SK-N-SH treated with all-trans-retinoic acid at 6 μM for 48 hours (cell line): ENCODE measurements at regions not wholly inside any gene's neighbourhood (a gene's known extent, or its start where the extent isn't known, plus 50 kb on each side); places are given as distances from the start of the nearest gene placed in this dataset.

ENCODE experiments used
- ATAC-seq: fragments of 200-7000 bp; cut with Tn5 transposase; 3 replicates; pipeline ENCODE4 v1.9.1; 2020; ENCODE audit warnings: mild to moderate bottlenecking, moderate library complexity
- ARNTL ChIP-seq: fragments of 450-650 bp; formaldehyde crosslinking; IDR thresholded peaks from 2 replicates; pipeline ENCODE4 v1.5.0; 2020; ENCODE audit warnings: low read depth, mild to moderate bottlenecking, moderate library complexity, borderline replicate concordance
- CSDC2 ChIP-seq: fragments of 250-450 bp; sonication (Bioruptor Pico); IDR thresholded peaks from 2 replicates; pipeline ENCODE4 v1.5.0; 2020; ENCODE audit warnings: mild to moderate bottlenecking, moderate library complexity
- ESRRG ChIP-seq: fragments of 250-450 bp; sonication (Bioruptor Pico); IDR thresholded peaks from 2 replicates; pipeline ENCODE4 v1.6.1; 2021; ENCODE audit warnings: mild to moderate bottlenecking
- GLIS3 ChIP-seq: fragments of 250-450 bp; sonication (Bioruptor Pico); IDR thresholded peaks from 2 replicates; pipeline ENCODE4 v1.5.0; 2020; ENCODE audit warnings: mild to moderate bottlenecking, moderate library complexity
- ISL1 ChIP-seq: fragments of 250-450 bp; sonication (Bioruptor Pico); IDR thresholded peaks from 2 replicates; pipeline ENCODE4 v2.1.2; 2022; ENCODE audit warnings: mild to moderate bottlenecking, moderate library complexity
- OSR1 ChIP-seq: fragments of 250-450 bp; sonication (Bioruptor Pico); IDR thresholded peaks from 2 replicates; pipeline ENCODE4 v1.8.0; 2022; ENCODE audit warnings: moderate library complexity, mild to moderate bottlenecking, inconsistent platforms
- RARB ChIP-seq: fragments of 250-450 bp; sonication (Bioruptor Pico); IDR thresholded peaks from 2 replicates; pipeline ENCODE4 v1.8.0; 2021; ENCODE audit warnings: mild to moderate bottlenecking, moderate library complexity
- SNAI2 ChIP-seq: fragments of 250-450 bp; sonication (Bioruptor Pico); IDR thresholded peaks from 2 replicates; pipeline ENCODE4 v1.5.0; 2020; ENCODE audit warnings: mild to moderate bottlenecking, moderate library complexity
- TCF4 ChIP-seq: fragments of 250-450 bp; sonication (Bioruptor Pico); IDR thresholded peaks from 2 replicates; pipeline ENCODE4 v1.8.0; 2021; ENCODE audit warnings: mild to moderate bottlenecking, moderate library complexity, borderline replicate concordance
- TOX ChIP-seq: fragments of 250-450 bp; sonication (Bioruptor Pico); IDR thresholded peaks from 2 replicates; pipeline ENCODE4 v1.8.0; 2021; ENCODE audit warnings: mild to moderate bottlenecking, moderate library complexity, borderline replicate concordance
- ZC3H10 ChIP-seq: fragments of 250-450 bp; sonication (Bioruptor Pico); IDR thresholded peaks from 2 replicates; pipeline ENCODE4 v1.5.1; 2021; ENCODE audit warnings: mild to moderate bottlenecking, moderate library complexity
- ZFP3 ChIP-seq: fragments of 250-450 bp; sonication (Bioruptor Pico); IDR thresholded peaks from 2 replicates; pipeline ENCODE4 v1.5.0; 2020; ENCODE audit warnings: mild to moderate bottlenecking, moderate library complexity
- ZNF565 ChIP-seq: fragments of 450-650 bp; formaldehyde crosslinking; conservative IDR thresholded peaks from 2 replicates; pipeline ENCODE4 v1.5.0; 2020; ENCODE audit warnings: low read depth, mild to moderate bottlenecking, moderate library complexity
- ZNF8 ChIP-seq: fragments of 450-650 bp; formaldehyde crosslinking; IDR thresholded peaks from 2 replicates; pipeline ENCODE4 v1.5.0; 2020; ENCODE audit warnings: mild to moderate bottlenecking, moderate library complexity
- TF ChIP-seq, protein P1 (sequence below): fragments of 250-450 bp; sonication (Bioruptor Pico); IDR thresholded peaks from 2 replicates; pipeline ENCODE4 v1.5.0; 2020; ENCODE audit warnings: mild to moderate bottlenecking, moderate library complexity
- TF ChIP-seq, protein P2 (sequence below): fragments of 250-450 bp; sonication (Bioruptor Pico); IDR thresholded peaks from 2 replicates; pipeline ENCODE4 v1.5.1; 2021; ENCODE audit warnings: mild to moderate bottlenecking, moderate library complexity
- TF ChIP-seq, protein P3 (sequence below): fragments of 250-450 bp; sonication (Bioruptor Pico); IDR thresholded peaks from 2 replicates; pipeline ENCODE4 v1.8.0; 2021; ENCODE audit warnings: low read depth, mild to moderate bottlenecking, moderate library complexity, borderline replicate concordance
- TF ChIP-seq, protein P4 (sequence below): fragments of 250-450 bp; sonication (Bioruptor Pico); IDR thresholded peaks from 2 replicates; pipeline ENCODE4 v1.8.0; 2020; ENCODE audit warnings: mild to moderate bottlenecking, moderate library complexity, borderline replicate concordance

DNA sequence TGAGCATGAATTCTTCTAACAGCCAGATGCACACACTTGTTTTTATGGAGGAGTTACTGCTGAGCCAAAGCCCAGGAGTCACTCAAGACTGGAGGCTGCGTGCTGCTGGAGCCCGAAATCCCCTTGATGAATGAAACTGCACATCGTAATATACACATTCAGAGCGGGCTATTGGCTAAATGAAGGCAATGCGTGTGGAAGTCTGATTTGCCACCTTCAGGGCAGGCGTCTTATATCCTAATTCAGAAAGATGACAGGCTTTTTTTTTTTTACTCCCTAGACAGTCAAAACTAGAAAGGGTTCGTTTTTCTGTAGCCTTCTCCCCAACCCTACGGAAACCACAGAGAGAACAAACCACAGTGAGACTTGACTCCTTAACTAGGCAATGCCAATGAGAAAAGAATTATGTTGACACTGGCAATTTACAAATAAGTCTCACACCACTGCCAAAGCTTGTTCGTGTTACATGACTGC is 227.2 kb upstream of the KLF14 start:
- ATAC-seq = peak; percentile 72
- TF ChIP-seq ISL1 (peak; percentile 12; the same call in 1 of the 2 replicates), OSR1 (CRISPR knock-in tag) (no peak)

DNA sequence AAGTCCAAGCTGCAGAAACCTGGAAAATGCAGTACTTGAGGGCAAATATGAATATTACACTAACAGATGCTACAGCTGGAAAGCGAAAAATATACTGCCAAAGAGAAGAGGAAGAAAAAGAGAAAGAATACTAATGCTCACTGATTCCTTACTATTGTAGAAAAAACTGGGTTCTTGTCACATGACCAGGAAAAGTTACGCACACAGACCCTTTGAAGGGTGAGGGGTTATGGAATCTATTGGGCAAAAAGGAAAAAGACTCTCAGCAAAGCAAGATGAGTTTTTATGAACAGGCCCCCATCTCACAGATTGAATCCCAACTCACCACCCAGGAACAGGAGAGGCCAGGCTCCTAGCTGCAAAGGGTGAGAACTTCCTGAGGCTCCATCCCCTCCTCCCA is 228.1 kb upstream of the KLF14 start:
- TF ChIP-seq GLIS3 (CRISPR knock-in tag) = no peak
- TF ChIP-seq, protein P1, sequence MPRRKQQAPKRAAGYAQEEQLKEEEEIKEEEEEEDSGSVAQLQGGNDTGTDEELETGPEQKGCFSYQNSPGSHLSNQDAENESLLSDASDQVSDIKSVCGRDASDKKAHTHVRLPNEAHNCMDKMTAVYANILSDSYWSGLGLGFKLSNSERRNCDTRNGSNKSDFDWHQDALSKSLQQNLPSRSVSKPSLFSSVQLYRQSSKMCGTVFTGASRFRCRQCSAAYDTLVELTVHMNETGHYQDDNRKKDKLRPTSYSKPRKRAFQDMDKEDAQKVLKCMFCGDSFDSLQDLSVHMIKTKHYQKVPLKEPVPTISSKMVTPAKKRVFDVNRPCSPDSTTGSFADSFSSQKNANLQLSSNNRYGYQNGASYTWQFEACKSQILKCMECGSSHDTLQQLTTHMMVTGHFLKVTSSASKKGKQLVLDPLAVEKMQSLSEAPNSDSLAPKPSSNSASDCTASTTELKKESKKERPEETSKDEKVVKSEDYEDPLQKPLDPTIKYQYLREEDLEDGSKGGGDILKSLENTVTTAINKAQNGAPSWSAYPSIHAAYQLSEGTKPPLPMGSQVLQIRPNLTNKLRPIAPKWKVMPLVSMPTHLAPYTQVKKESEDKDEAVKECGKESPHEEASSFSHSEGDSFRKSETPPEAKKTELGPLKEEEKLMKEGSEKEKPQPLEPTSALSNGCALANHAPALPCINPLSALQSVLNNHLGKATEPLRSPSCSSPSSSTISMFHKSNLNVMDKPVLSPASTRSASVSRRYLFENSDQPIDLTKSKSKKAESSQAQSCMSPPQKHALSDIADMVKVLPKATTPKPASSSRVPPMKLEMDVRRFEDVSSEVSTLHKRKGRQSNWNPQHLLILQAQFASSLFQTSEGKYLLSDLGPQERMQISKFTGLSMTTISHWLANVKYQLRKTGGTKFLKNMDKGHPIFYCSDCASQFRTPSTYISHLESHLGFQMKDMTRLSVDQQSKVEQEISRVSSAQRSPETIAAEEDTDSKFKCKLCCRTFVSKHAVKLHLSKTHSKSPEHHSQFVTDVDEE (CRISPR knock-in tag) = no peak
- TF ChIP-seq ZFP3 (CRISPR knock-in tag) = no peak
- no peak for TF ChIP-seq SNAI2 (CRISPR knock-in tag)
- TF ChIP-seq, protein P2, sequence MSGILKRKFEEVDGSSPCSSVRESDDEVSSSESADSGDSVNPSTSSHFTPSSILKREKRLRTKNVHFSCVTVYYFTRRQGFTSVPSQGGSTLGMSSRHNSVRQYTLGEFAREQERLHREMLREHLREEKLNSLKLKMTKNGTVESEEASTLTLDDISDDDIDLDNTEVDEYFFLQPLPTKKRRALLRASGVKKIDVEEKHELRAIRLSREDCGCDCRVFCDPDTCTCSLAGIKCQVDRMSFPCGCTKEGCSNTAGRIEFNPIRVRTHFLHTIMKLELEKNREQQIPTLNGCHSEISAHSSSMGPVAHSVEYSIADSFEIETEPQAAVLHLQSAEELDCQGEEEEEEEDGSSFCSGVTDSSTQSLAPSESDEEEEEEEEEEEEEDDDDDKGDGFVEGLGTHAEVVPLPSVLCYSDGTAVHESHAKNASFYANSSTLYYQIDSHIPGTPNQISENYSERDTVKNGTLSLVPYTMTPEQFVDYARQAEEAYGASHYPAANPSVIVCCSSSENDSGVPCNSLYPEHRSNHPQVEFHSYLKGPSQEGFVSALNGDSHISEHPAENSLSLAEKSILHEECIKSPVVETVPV (CRISPR knock-in tag) = no peak
- TF ChIP-seq, protein P3, sequence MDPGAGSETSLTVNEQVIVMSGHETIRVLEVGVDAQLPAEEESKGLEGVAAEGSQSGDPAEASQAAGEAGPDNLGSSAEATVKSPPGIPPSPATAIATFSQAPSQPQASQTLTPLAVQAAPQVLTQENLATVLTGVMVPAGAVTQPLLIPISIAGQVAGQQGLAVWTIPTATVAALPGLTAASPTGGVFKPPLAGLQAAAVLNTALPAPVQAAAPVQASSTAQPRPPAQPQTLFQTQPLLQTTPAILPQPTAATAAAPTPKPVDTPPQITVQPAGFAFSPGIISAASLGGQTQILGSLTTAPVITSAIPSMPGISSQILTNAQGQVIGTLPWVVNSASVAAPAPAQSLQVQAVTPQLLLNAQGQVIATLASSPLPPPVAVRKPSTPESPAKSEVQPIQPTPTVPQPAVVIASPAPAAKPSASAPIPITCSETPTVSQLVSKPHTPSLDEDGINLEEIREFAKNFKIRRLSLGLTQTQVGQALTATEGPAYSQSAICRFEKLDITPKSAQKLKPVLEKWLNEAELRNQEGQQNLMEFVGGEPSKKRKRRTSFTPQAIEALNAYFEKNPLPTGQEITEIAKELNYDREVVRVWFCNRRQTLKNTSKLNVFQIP (CRISPR knock-in tag) = no peak
- ATAC-seq = no peak

DNA sequence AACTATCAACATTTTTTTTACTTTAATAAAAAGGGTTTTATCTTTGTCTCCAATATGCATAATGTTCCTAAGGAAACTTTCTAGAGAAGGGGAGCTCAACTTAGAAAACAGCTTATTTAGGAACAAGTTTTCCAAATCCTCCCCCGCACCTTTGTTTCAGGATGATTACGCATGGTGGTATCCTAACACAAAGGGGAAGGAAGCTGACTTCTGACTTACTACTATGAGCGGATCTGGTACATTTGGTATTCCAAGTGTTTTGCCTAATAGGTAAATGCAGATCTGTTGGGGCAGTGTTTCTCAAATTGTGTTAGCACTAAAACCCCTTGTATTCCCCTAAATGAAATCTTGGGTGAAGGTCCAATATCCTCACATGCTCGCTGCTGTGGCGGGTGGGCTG is 229.3 kb upstream of the KLF14 start:
- no peak for TF ChIP-seq ESRRG (CRISPR knock-in tag)
- no peak for TF ChIP-seq ZFP3 (CRISPR knock-in tag)
- ATAC-seq = no peak

DNA sequence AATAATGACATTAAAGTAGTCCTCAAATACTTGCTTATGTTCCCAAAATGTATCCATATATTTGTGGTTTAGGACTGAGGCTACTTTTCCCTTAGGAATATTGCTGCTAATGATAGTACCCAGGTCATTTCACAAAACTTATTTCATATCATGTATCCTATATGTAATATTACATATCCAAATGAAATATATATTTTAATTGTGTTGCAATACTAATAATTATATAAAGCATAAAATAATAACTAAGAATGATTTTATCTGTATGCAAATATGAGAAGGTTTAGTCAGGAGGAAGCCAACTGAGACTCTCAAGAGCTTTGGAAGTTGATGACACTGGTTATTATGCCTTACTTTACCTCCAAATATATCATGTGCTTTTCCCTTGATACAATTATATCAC is 231.5 kb upstream of the KLF14 start:
- no peak for ATAC-seq
- TF ChIP-seq, protein P3 (CRISPR knock-in tag) = no peak
- no peak for TF ChIP-seq ZNF8
- TF ChIP-seq TCF4 = no peak
- TF ChIP-seq RARB = no peak
- TF ChIP-seq ZNF565 (CRISPR knock-in tag) = no peak
- no peak for TF ChIP-seq CSDC2 (CRISPR knock-in tag)
- TF ChIP-seq, protein P4, sequence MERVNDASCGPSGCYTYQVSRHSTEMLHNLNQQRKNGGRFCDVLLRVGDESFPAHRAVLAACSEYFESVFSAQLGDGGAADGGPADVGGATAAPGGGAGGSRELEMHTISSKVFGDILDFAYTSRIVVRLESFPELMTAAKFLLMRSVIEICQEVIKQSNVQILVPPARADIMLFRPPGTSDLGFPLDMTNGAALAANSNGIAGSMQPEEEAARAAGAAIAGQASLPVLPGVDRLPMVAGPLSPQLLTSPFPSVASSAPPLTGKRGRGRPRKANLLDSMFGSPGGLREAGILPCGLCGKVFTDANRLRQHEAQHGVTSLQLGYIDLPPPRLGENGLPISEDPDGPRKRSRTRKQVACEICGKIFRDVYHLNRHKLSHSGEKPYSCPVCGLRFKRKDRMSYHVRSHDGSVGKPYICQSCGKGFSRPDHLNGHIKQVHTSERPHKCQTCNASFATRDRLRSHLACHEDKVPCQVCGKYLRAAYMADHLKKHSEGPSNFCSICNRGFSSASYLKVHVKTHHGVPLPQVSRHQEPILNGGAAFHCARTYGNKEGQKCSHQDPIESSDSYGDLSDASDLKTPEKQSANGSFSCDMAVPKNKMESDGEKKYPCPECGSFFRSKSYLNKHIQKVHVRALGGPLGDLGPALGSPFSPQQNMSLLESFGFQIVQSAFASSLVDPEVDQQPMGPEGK (CRISPR knock-in tag) = no peak
- TF ChIP-seq, protein P2 (CRISPR knock-in tag) = no peak
- no peak for TF ChIP-seq ZC3H10 (CRISPR knock-in tag)
- no peak for TF ChIP-seq TOX
- TF ChIP-seq OSR1 (CRISPR knock-in tag) = no peak
- TF ChIP-seq ZFP3 (CRISPR knock-in tag) = no peak
- TF ChIP-seq ARNTL (CRISPR knock-in tag) = no peak
- TF ChIP-seq, all 23 proteins: peak for 0
